AG08395 (cell line): ENCODE measurements at regions not wholly inside any gene's neighbourhood (a gene's known extent, or its start where the extent isn't known, plus 50 kb on each side); places are given as distances from the start of the nearest gene placed in this dataset.
"Not testable (repeated sequence)": the region's sequence is repeated elsewhere in the genome, so short reads cannot be mapped to it uniquely, and the experiment has no call there.

Experiments
- DNase-seq: peaks from one replicate; pipeline ENCODE4 v3.0.0; 2012; ENCODE audit warnings: mixed read lengths, low spot score

GRCh38 chr5:2892466-2893000 is 141.1 kb upstream of the IRX2 start:
- DNase-seq: no peak

GRCh38 chr5:2891781-2892180 is 140.3 kb upstream of the IRX2 start:
- DNase-seq: no peak

GRCh38 chr5:2890011-2890410 is 138.5 kb upstream of the IRX2 start:
- no peak for DNase-seq

- no peak for DNase-seq
Measured at GRCh38 chr5:2888520-2889060, 137.1 kb upstream of the IRX2 start.

- DNase-seq: no peak
Measured at GRCh38 chr5:2887481-2888348, 136.2 kb upstream of the IRX2 start.

GRCh38 chr5:2886531-2886930 is 135.1 kb upstream of the IRX2 start:
- DNase-seq: no peak

- no peak for DNase-seq
Measured at GRCh38 chr5:2883771-2884170, 132.3 kb upstream of the IRX2 start.

GRCh38 chr5:2879701-2880100 is 128.2 kb upstream of the IRX2 start:
- DNase-seq: no peak

GRCh38 chr5:2877522-2877921 is 126.0 kb upstream of the IRX2 start:
- no peak for DNase-seq

- no peak for DNase-seq
Measured at GRCh38 chr5:2876183-2876582, 124.7 kb upstream of the IRX2 start.

GRCh38 chr5:2874099-2874498 is 122.6 kb upstream of the IRX2 start:
- no peak for DNase-seq

- DNase-seq: no peak
Measured at GRCh38 chr5:2872676-2873075, 121.2 kb upstream of the IRX2 start.

- no peak for DNase-seq
Measured at GRCh38 chr5:2871282-2871681, 119.8 kb upstream of the IRX2 start.

GRCh38 chr5:2869471-2869870 is 118.0 kb upstream of the IRX2 start:
- no peak for DNase-seq

- DNase-seq: no peak
Measured at GRCh38 chr5:2867373-2867933, 116.0 kb upstream of the IRX2 start.

- DNase-seq: no peak
Measured at GRCh38 chr5:2866662-2867372, 115.3 kb upstream of the IRX2 start.

GRCh38 chr5:2865856-2866255 is 114.4 kb upstream of the IRX2 start:
- DNase-seq: no peak

GRCh38 chr5:2864515-2865105 is 113.1 kb upstream of the IRX2 start:
- no peak for DNase-seq

GRCh38 chr5:2863675-2864433 is 112.4 kb upstream of the IRX2 start:
- DNase-seq: no peak

- DNase-seq: no peak
Measured at GRCh38 chr5:2863133-2863532, 111.7 kb upstream of the IRX2 start.

GRCh38 chr5:2862176-2862575 is 110.7 kb upstream of the IRX2 start:
- not testable (repeated sequence) for DNase-seq
